Parathyroid adenoma (tissue), 2 donors: ENCODE measurements at regions not wholly inside any gene's neighbourhood (a gene's known extent, or its start where the extent isn't known, plus 50 kb on each side); places are given as distances from the start of the nearest gene placed in this dataset.

ENCODE experiments used
- H2AFZ ChIP-seq: fragments of 300-600 bp; sonication (generic); one replicate; pipeline ENCODE4 v1.7.0; 2017; ENCODE audit warnings: antibody characterized with exemption, mild to moderate bottlenecking
- H3K27ac ChIP-seq: fragments of 300-600 bp; sonication (generic); one replicate; pipeline ENCODE4 v1.7.0; 2017
- H3K27me3 ChIP-seq: fragments of 300-600 bp; sonication (generic); one replicate; pipeline ENCODE4 v1.7.0; 2017; ENCODE audit warnings: low read length; ENCODE audit not compliant: control insufficient read depth, insufficient read depth
- H3K36me3 ChIP-seq: fragments of 300-600 bp; sonication (generic); one replicate; pipeline ENCODE4 v1.7.0; 2017; ENCODE audit warnings: low read length; ENCODE audit not compliant: control insufficient read depth, insufficient read depth
- H3K4me1 ChIP-seq: fragments of 300-600 bp; sonication (generic); one replicate; pipeline ENCODE4 v1.7.0; 2017; ENCODE audit warnings: control low read depth
- H3K4me2 ChIP-seq: fragments of 300-600 bp; sonication (generic); one replicate; pipeline ENCODE4 v1.7.0; 2017; ENCODE audit warnings: low read length
- H3K4me3 ChIP-seq: fragments of 300-600 bp; sonication (generic); one replicate; pipeline ENCODE4 v1.7.0; 2017; ENCODE audit warnings: low read depth, low read length
- H3K79me2 ChIP-seq: fragments of 300-600 bp; sonication (generic); one replicate; pipeline ENCODE4 v1.7.0; 2017; ENCODE audit warnings: control low read depth
- H3K9ac ChIP-seq: fragments of 300-600 bp; sonication (generic); one replicate; pipeline ENCODE4 v1.7.0; 2017; ENCODE audit warnings: mild to moderate bottlenecking
- H3K9me3 ChIP-seq: fragments of 300-600 bp; sonication (generic); one replicate; pipeline ENCODE4 v1.7.0; 2017; ENCODE audit warnings: low read length; ENCODE audit not compliant: control insufficient read depth
- CTCF ChIP-seq: fragments of 300-600 bp; sonication (generic); IDR thresholded peaks from one replicate; pipeline ENCODE4 v1.7.0; 2017; ENCODE audit warnings: antibody characterized with exemption, mild to moderate bottlenecking
- donor health status: primary hyperparathyroidism.

- peaks cover 37% of the 10 kb centered on the region for H3K79me2 ChIP-seq
- H3K27ac ChIP-seq, result no peak overlapping the region
- H3K9me3 ChIP-seq, result no peaks in the 10 kb centered on the region
- H3K9ac ChIP-seq, result no peak overlapping the region
- H3K4me3 ChIP-seq, result no peak overlapping the region
- no peaks in the 10 kb centered on the region for H3K27me3 ChIP-seq
- no peak for TF ChIP-seq CTCF
- peaks cover 16% of the 10 kb centered on the region for H3K4me1 ChIP-seq
- H3K4me2 ChIP-seq, result no peak overlapping the region
- H3K36me3 ChIP-seq, result no peaks in the 10 kb centered on the region
- no peak overlapping the region for H2AFZ ChIP-seq
These were observed 89.0 kb upstream of the MACF1 start for GRCh38 chr1:39115271-39116110.

GRCh38 chr1:39116116-39116607, 88.3 kb upstream of the MACF1 start:
- Histone ChIP-seq H3K27me3 (no peaks in the 10 kb centered on the region), H3K79me2 (peaks cover 35% of the 10 kb centered on the region), H2AFZ (no peak overlapping the region), H3K4me3 (no peak overlapping the region), H3K9ac (no peak overlapping the region), H3K9me3 (no peaks in the 10 kb centered on the region), H3K4me1 (peaks cover 14% of the 10 kb centered on the region), H3K36me3 (no peaks in the 10 kb centered on the region), H3K4me2 (no peak overlapping the region), H3K27ac (no peak overlapping the region)
- TF ChIP-seq CTCF, result no peak

GRCh38 chr1:39116860-39117728, 87.4 kb upstream of the MACF1 start:
- H3K27me3 ChIP-seq, result no peaks in the 10 kb centered on the region
- H3K9me3 ChIP-seq, result no peaks in the 10 kb centered on the region
- peaks cover 14% of the 10 kb centered on the region for H3K4me1 ChIP-seq
- no peak overlapping the region for H3K9ac ChIP-seq
- H2AFZ ChIP-seq, result no peak overlapping the region
- H3K4me2 ChIP-seq, result no peak overlapping the region
- no peak overlapping the region for H3K4me3 ChIP-seq
- TF ChIP-seq CTCF, result no peak
- no peak overlapping the region for H3K27ac ChIP-seq
- H3K79me2 ChIP-seq, result peaks cover 40% of the 10 kb centered on the region
- no peaks in the 10 kb centered on the region for H3K36me3 ChIP-seq

- H3K27ac ChIP-seq, result no peak overlapping the region
- H2AFZ ChIP-seq, result no peak overlapping the region
- no peaks in the 10 kb centered on the region for H3K27me3 ChIP-seq
- peaks cover 14% of the 10 kb centered on the region for H3K4me1 ChIP-seq
- peaks cover 37% of the 10 kb centered on the region for H3K79me2 ChIP-seq
- no peak overlapping the region for H3K4me2 ChIP-seq
- no peaks in the 10 kb centered on the region for H3K9me3 ChIP-seq
- H3K9ac ChIP-seq, result no peak overlapping the region
- H3K4me3 ChIP-seq, result no peak overlapping the region
- H3K36me3 ChIP-seq, result no peaks in the 10 kb centered on the region
- no peak for TF ChIP-seq CTCF
These were observed 86.5 kb upstream of the MACF1 start for GRCh38 chr1:39117899-39118450.
